ENCODE measurements at regions not wholly inside any gene's neighbourhood (a gene's known extent, or its start where the extent isn't known, plus 50 kb on each side); places are given as distances from the start of the nearest gene placed in this dataset.

- TF ChIP-seq, protein P1, sequence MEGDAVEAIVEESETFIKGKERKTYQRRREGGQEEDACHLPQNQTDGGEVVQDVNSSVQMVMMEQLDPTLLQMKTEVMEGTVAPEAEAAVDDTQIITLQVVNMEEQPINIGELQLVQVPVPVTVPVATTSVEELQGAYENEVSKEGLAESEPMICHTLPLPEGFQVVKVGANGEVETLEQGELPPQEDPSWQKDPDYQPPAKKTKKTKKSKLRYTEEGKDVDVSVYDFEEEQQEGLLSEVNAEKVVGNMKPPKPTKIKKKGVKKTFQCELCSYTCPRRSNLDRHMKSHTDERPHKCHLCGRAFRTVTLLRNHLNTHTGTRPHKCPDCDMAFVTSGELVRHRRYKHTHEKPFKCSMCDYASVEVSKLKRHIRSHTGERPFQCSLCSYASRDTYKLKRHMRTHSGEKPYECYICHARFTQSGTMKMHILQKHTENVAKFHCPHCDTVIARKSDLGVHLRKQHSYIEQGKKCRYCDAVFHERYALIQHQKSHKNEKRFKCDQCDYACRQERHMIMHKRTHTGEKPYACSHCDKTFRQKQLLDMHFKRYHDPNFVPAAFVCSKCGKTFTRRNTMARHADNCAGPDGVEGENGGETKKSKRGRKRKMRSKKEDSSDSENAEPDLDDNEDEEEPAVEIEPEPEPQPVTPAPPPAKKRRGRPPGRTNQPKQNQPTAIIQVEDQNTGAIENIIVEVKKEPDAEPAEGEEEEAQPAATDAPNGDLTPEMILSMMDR (conservative IDR thresholded peaks at IDR 0.05; ENCODE audit: low read length) = no peak
- no peak for TF ChIP-seq EZH2phosphoT487 (IDR thresholded peaks at IDR 0.05; ENCODE audit: borderline replicate concordance, low read depth, low read length)
These were observed 654.9 kb upstream of the USP24 start for GRCh38 chr1:55870106-55870505.
